Fibroblast of villous mesenchyme (primary cell): ENCODE measurements at regions not wholly inside any gene's neighbourhood (a gene's known extent, or its start where the extent isn't known, plus 50 kb on each side); places are given as distances from the start of the nearest gene placed in this dataset.
A peak's percentile ranks its signal among the peaks of the same experiment; 100 is the strongest.

Source experiments
- DNase-seq: peaks from one replicate; pipeline ENCODE4 v3.0.0-alpha.2; 2010; ENCODE audit warnings: low read depth
- H3K4me3 ChIP-seq: 2 replicates; pipeline ENCODE4 v1.5.1; 2011; ENCODE audit warnings: low read depth, mild to moderate bottlenecking, low read length
- CTCF ChIP-seq: IDR thresholded peaks from 2 replicates; pipeline ENCODE4 v1.5.1; 2012; ENCODE audit warnings: low read depth, mild to moderate bottlenecking, low read length; ENCODE audit not compliant: insufficient read depth

GRCh38 chr13:48839171-48839570 lies 136.5 kb upstream of the FNDC3A start:
- TF ChIP-seq CTCF = no peak
- H3K4me3 ChIP-seq = no peak overlapping the region
- DNase-seq = peak; percentile 40

- DNase-seq = no peak
- H3K4me3 ChIP-seq = no peak overlapping the region
- TF ChIP-seq CTCF = no peak
Observed at GRCh38 chr13:48840366-48840765, 135.3 kb upstream of the FNDC3A start.

GRCh38 chr13:48842316-48842715 lies 133.4 kb upstream of the FNDC3A start:
- H3K4me3 ChIP-seq = no peak overlapping the region
- TF ChIP-seq CTCF = no peak
- peak; percentile 48 for DNase-seq

- DNase-seq = peak; percentile 23
- no peak overlapping the region for H3K4me3 ChIP-seq
- no peak for TF ChIP-seq CTCF
Observed at GRCh38 chr13:48843630-48844380, 131.9 kb upstream of the FNDC3A start.

- no peak for TF ChIP-seq CTCF
- H3K4me3 ChIP-seq = no peak overlapping the region
- DNase-seq = no peak
Observed at GRCh38 chr13:48844676-48845075, 131.0 kb upstream of the FNDC3A start.

- no peak overlapping the region for H3K4me3 ChIP-seq
- no peak for TF ChIP-seq CTCF
- DNase-seq = no peak
Observed at GRCh38 chr13:48849515-48849914, 126.2 kb upstream of the FNDC3A start.

GRCh38 chr13:48851707-48852106 lies 124.0 kb upstream of the FNDC3A start:
- DNase-seq = no peak
- no peak for TF ChIP-seq CTCF
- no peak overlapping the region for H3K4me3 ChIP-seq
